ENCODE measurements at regions not wholly inside any gene's neighbourhood (a gene's known extent, or its start where the extent isn't known, plus 50 kb on each side); places are given as distances from the start of the nearest gene placed in this dataset.

DNA sequence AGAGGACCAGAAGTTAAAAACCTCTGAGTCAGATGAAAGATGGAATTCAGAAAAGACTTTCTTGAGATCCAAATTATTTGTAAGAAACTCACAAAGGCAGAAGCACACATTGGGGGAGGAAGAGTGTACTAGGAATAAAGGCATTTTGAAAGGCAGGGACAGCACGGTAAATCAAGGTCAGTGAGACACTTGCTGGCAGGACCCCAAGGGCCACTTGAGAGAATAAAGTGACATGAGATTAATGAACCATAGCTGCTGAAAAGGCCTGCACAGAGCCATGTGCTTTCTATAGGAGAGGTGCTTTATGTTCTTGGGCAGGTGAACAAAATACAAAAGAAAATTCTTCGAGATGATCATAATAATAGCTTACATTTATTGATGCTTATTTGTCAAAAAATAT lies 929.9 kb upstream of the MBL2 start:
- WGBS, 2 donors = 58 to 64% methylated on average over 2 of the region's 2 CpGs
- H3K27me3 ChIP-seq = no peaks in the 10 kb centered on the region
- TF ChIP-seq POLR2AphosphoS5 (IDR thresholded peaks at IDR 0.05) = no peak
- TF ChIP-seq EP300 (IDR thresholded peaks at IDR 0.05) = no peak
- no peak for TF ChIP-seq POLR2A (IDR thresholded peaks at IDR 0.05)
- TF ChIP-seq, protein P1, sequence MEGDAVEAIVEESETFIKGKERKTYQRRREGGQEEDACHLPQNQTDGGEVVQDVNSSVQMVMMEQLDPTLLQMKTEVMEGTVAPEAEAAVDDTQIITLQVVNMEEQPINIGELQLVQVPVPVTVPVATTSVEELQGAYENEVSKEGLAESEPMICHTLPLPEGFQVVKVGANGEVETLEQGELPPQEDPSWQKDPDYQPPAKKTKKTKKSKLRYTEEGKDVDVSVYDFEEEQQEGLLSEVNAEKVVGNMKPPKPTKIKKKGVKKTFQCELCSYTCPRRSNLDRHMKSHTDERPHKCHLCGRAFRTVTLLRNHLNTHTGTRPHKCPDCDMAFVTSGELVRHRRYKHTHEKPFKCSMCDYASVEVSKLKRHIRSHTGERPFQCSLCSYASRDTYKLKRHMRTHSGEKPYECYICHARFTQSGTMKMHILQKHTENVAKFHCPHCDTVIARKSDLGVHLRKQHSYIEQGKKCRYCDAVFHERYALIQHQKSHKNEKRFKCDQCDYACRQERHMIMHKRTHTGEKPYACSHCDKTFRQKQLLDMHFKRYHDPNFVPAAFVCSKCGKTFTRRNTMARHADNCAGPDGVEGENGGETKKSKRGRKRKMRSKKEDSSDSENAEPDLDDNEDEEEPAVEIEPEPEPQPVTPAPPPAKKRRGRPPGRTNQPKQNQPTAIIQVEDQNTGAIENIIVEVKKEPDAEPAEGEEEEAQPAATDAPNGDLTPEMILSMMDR (IDR thresholded peaks at IDR 0.05) = no peak

GRCh38 chr10:53701213-53701612 lies 928.6 kb upstream of the MBL2 start:
- H3K4me1 ChIP-seq = no peaks in the 10 kb centered on the region
- H3K27ac ChIP-seq = no peak overlapping the region
- TF ChIP-seq POLR2A (IDR thresholded peaks at IDR 0.05) = no peak
- TF ChIP-seq EP300 (IDR thresholded peaks at IDR 0.05) = no peak
- no peak for TF ChIP-seq POLR2AphosphoS5 (IDR thresholded peaks at IDR 0.05)
- TF ChIP-seq, protein P1 (IDR thresholded peaks at IDR 0.05) = no peak
- no peaks in the 10 kb centered on the region for H3K9me3 ChIP-seq
- H3K27me3 ChIP-seq = no peaks in the 10 kb centered on the region
- ATAC-seq (ENCODE audit: low FRiP score in 2 of 2) (no peak), DNase-seq (no peak)
- H3K4me3 ChIP-seq = no peak overlapping the region
- no peaks in the 10 kb centered on the region for H3K36me3 ChIP-seq

More for the DNA sequence above, 929.9 kb upstream of the MBL2 start:
- Histone ChIP-seq H3K36me3 (no peaks in the 10 kb centered on the region), H3K4me3 (no peak overlapping the region), H3K9me3 (no peaks in the 10 kb centered on the region), H3K4me1 (no peaks in the 10 kb centered on the region), H3K27ac (no peak overlapping the region)
- ATAC-seq (ENCODE audit: low FRiP score in 2 of 2) (no peak), DNase-seq (no peak)

- WGBS, 2 donors = 79 to 84% methylated on average over 6 of the region's 6 CpGs
- ATAC-seq (ENCODE audit: low FRiP score in 2 of 2) (no peak), DNase-seq (no peak)
- TF ChIP-seq EP300 (IDR thresholded peaks at IDR 0.05) = no peak
- no peak for TF ChIP-seq POLR2A (IDR thresholded peaks at IDR 0.05)
- TF ChIP-seq, protein P1 (IDR thresholded peaks at IDR 0.05) = no peak
- TF ChIP-seq POLR2AphosphoS5 (IDR thresholded peaks at IDR 0.05) = no peak
- no peaks in the 10 kb centered on the region for H3K27me3 ChIP-seq
- H3K9me3 ChIP-seq = no peaks in the 10 kb centered on the region
- H3K4me3 ChIP-seq = no peak overlapping the region
- H3K27ac ChIP-seq = no peak overlapping the region
- H3K36me3 ChIP-seq = no peaks in the 10 kb centered on the region
- H3K4me1 ChIP-seq = no peaks in the 10 kb centered on the region
Observed at GRCh38 chr10:53700278-53700677, 927.7 kb upstream of the MBL2 start.

- no peak for ATAC-seq (ENCODE audit: low FRiP score in 2 of 2)
- no peak for DNase-seq
- H3K4me1 ChIP-seq = no peaks in the 10 kb centered on the region
- no peaks in the 10 kb centered on the region for H3K36me3 ChIP-seq
- H3K27ac ChIP-seq = no peak overlapping the region
- 76 to 86% methylated on average over 3 of the region's 3 CpGs for WGBS, 2 donors
- H3K9me3 ChIP-seq = no peaks in the 10 kb centered on the region
- no peaks in the 10 kb centered on the region for H3K27me3 ChIP-seq
- TF ChIP-seq POLR2AphosphoS5 (IDR thresholded peaks at IDR 0.05) = no peak
- no peak for TF ChIP-seq EP300 (IDR thresholded peaks at IDR 0.05)
- no peak for TF ChIP-seq POLR2A (IDR thresholded peaks at IDR 0.05)
- TF ChIP-seq, protein P1 (IDR thresholded peaks at IDR 0.05) = no peak
- no peak overlapping the region for H3K4me3 ChIP-seq
Observed at GRCh38 chr10:53699684-53700083, 927.1 kb upstream of the MBL2 start.

DNA sequence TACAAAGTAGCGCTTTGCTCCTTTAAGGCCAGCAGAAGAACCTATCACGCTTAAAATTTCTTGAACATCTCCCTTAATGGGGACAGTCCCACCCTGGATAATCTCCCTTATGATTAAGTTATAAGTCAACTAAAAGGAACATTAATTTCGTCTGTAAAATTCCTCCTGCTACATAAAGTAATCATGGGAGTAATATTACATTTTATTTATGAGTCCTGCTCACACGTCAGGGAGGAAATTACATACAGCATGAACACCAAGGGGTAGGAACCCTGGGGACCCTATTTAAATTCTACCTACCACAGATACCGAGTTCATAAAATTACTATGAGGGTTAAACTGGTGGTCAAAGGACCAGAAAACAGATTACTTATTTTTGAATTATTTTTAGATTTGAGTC lies 926.6 kb upstream of the MBL2 start:
- ATAC-seq (ENCODE audit: low FRiP score in 2 of 2) (no peak), DNase-seq (no peak)
- H3K4me1 ChIP-seq = no peaks in the 10 kb centered on the region
- WGBS, 2 donors = 88 to 90% methylated on average over 5 of the region's 5 CpGs
- no peaks in the 10 kb centered on the region for H3K9me3 ChIP-seq
- H3K4me3 ChIP-seq = no peak overlapping the region
- no peaks in the 10 kb centered on the region for H3K27me3 ChIP-seq
- H3K36me3 ChIP-seq = no peaks in the 10 kb centered on the region
- no peak overlapping the region for H3K27ac ChIP-seq
- no peak for TF ChIP-seq POLR2AphosphoS5 (IDR thresholded peaks at IDR 0.05)
- TF ChIP-seq, protein P1 (IDR thresholded peaks at IDR 0.05) = no peak
